Gastroesophageal sphincter (tissue), 3 donors: ENCODE measurements at regions not wholly inside any gene's neighbourhood (a gene's known extent, or its start where the extent isn't known, plus 50 kb on each side); places are given as distances from the start of the nearest gene placed in this dataset.

Experiments
- CTCF ChIP-seq, 4 experiments: fragments of 200-600 bp in 2 of 4; fragments of 450-650 bp in 2 of 4; sonication (generic) in 1 of 4; IDR thresholded peaks; one replicate each; pipeline ENCODE4 v1.5.1; 2017 to 2019; ENCODE audit warnings: antibody characterized with exemption in 4 of 4, mild to moderate bottlenecking in 2 of 4, moderate library complexity in 2 of 4
- POLR2AphosphoS5 ChIP-seq: sonication (generic); formaldehyde crosslinking; IDR thresholded peaks from one replicate; pipeline ENCODE4 v1.6.1; 2017; ENCODE audit warnings: antibody characterized with exemption

GRCh38 chr11:25776238-25776637, 555.7 kb upstream of the ANO3 start:
- TF ChIP-seq CTCF (IDR thresholded peaks at IDR 0.05) (no peak), POLR2AphosphoS5 (no peak)
